ENCODE measurements at regions not wholly inside any gene's neighbourhood (a gene's known extent, or its start where the extent isn't known, plus 50 kb on each side); places are given as distances from the start of the nearest gene placed in this dataset.

DNA sequence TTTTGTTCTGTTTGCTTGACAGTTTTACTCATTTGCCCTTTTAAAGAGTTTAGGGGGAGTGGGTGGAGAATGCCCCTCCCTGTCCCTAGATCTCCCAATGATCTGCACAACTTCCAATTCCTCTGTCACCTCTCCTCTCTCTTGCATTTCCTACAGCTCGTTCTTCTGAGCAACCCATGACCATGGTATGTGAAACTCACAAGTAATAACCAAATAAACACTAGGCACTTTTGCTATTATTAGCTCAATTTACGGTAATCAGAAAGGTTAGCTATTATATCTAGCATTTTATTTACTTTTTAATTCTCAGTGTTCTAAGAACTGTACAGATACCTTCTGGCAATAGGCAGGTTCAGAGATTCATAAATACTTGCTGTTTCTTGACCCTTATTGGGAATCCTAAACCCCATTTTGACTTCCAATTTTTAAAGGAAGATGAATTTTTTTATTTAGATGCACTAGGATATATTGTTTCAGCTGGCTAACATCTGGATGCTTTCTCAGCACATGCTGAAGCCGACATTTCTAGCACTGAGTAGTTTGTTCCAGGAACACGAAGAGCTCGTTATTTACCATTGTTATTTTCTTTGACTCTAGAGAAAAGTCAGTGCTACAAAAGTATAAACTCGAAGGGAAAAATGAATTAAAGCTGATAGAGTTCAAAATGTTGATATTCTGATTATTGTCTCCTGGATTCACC, 194.7 kb upstream of the TLL1 start:
- no peak for DNase-seq

GRCh38 chr4:165678936-165679325, 194.1 kb upstream of the TLL1 start:
- DNase-seq = no peak

DNA sequence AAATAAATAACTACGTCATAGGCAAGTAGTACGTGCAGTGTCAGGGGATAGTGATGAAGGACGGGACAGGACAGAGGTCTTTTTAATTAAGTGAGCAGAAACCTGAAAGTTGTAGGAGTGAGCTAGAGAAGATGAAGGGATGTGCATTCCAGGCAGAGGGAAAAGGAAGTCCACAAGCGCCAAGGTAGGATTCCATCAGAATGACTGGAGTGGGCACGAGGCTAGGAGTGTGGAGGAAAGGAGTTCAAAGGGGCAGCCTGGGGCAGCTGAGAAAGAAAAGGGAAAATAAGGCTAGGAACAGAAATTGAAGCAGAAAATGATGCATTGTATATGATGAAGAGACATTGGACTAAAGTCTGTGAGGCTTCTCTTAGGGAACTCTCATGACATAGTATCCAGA, 192.2 kb upstream of the TLL1 start:
- DNase-seq = no peak

DNA sequence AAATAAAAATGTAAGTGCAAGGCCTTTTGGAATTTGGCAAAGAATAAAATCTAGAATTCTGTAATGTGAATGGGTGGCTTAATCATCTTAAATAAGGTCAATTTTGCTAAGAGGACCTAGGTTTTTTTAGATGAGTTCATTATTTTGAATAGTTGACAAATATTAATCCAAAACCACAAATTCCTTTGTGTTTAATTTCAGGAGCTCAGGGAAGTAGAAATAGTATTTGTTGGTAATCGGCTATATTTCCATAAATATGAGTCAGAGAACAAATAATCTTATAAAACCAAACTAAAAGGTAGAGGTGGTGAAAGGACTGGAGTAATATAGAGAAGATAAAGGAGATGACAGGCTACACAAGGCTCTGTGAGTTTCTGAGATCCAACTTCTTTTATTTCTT, 190.4 kb upstream of the TLL1 start:
- no peak for DNase-seq

GRCh38 chr4:165684177-165684805, 188.7 kb upstream of the TLL1 start:
- no peak for DNase-seq

DNA sequence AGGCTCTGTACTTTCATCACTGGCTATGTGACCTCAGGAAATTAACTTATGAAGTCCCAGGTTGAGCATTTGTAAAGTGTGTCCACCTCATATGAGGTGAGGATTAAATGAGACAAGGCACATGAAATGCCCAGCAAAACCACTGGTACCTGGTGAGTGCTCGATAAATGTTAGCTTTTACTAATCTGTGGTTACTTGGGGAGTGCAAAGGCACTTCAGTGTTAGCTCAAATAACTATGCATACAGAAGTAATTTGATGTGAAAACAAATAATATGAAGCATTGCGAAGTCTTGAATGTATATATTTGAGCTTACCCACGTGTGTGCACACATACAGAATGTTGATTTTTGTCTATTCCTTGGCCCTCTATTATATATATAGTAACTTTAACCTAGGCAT, 186.3 kb upstream of the TLL1 start:
- DNase-seq = no peak

GRCh38 chr4:165689159-165689558, 183.9 kb upstream of the TLL1 start:
- DNase-seq = no peak

- DNase-seq = no peak
Observed at GRCh38 chr4:165692082-165692481, 181.0 kb upstream of the TLL1 start.

DNA sequence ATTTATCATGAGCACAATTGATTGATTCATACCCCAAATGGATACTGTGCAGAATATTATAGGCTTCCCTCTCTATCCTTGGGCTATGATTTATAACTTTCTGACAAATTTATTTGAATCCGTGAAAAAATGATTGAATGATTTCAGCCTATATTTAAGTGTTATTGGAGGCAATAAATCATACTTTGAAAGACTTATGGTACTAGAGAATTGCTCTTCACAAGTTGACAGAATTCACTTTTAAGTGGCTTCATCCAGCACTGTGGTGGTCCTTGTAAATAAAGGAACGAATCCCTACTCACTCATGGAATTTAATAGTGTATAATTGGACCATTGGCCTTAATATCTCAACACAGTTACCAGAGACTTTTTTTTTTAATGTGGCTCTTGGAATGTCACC, 174.8 kb upstream of the TLL1 start:
- DNase-seq = no peak

GRCh38 chr4:165699055-165699454, 174.0 kb upstream of the TLL1 start:
- no peak for DNase-seq

DNA sequence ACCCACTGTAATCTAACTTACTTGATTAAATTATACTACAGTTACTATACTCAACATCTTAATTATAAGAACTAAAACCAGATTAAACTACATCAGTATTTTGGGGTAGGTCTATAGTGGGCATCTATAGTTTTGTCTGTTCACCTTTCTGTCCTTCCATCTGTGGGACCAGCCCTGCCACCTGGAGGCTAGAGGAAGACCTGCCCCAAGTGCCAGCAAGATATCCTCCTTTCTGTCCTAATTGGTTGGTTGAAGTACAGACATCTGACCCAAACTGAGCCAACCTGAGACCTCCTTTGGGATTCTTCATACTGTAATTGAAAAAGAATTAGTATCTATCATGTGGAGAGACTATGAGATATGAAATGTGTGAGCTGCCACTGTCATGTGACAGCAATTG, 172.2 kb upstream of the TLL1 start:
- DNase-seq = peak in 1 of 2 experiments; percentile 5

GRCh38 chr4:165707128-165707527, 165.9 kb upstream of the TLL1 start:
- no peak for DNase-seq

DNA sequence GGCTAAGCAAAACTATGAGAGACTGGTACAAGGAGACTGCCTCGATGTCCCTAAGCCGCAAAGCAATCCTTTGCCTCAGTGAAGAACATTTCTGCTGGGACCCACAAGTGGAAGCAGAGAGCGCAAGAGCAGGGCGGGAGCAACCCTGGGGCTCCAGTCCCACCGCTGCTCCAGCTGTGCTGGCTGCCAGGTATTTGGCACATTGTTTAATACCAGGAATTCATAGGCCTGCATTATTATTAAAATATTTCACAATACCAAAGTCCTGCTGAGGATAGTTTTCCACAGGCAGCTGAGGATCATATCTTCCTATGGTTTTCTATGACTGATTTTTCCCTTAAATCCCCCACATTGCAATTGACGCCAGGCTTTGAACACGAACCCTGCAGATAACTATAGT, 163.5 kb upstream of the TLL1 start:
- DNase-seq = no peak

DNA sequence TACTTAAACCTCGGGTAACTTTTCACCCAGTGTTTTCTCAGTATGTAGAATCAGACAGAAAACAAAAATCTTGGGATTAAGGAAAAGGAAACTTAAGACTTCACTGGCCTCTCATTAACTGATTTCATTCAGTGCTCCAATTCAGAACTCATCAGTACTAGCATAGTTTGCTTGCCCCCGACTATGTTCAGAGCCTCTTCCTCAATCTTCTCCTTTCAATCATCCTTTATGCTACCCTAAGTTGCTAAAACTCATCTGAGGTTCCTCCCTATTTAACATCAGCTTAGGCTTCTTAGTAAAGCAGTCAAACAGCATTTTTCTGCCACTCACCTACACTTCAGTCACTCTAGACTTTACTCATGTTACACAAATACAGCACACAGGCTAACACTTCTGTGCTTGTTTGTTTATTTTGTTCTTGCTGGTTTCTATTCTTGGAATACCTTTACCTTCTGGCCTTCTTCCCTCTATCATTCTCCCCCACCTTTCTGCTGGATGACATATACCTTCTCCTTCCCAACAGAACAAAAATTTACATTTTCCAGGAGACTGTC, 163.0 kb upstream of the TLL1 start:
- DNase-seq = no peak

DNA sequence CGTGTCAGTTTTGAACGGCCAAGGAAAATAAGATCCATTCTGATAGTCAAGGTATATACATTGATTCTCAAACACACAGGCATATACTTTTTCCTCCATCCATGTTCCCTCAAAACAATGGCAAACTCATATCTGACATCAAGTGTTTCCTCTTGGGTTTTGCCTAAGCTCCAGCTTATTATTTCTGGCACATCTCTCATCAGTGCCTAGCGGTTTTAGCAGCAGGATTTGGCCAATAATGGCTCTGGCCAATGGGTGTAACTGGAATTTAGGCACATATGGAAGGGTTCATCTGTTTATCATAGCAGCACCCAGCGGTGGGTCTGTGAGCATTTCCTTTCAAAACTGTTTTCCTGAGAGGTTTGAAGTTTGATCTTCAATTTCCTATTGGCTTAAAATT, 161.6 kb upstream of the TLL1 start:
- no peak for DNase-seq

DNA sequence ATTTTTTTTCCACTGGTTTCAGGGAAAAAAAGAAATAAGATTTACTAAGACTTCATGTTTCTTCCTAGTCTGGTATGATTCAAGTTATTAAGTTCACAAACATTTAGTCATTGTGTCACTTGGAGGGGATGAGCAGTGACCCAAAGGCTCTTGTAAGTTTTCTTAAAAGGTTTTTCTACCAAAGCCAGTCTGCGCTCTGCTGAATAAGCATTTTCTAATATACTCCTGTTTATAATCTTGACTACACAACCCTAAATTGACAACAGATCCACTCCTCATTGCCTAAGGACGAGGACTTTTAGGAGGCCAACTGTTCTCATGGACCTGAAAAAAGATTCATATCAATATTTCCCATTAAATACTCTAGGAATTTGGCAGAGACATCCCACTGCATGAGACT, 161.1 kb upstream of the TLL1 start:
- no peak for DNase-seq

- DNase-seq = no peak
Observed at GRCh38 chr4:165714650-165715049, 158.4 kb upstream of the TLL1 start.

GRCh38 chr4:165715211-165715610, 157.8 kb upstream of the TLL1 start:
- no peak for DNase-seq

DNA sequence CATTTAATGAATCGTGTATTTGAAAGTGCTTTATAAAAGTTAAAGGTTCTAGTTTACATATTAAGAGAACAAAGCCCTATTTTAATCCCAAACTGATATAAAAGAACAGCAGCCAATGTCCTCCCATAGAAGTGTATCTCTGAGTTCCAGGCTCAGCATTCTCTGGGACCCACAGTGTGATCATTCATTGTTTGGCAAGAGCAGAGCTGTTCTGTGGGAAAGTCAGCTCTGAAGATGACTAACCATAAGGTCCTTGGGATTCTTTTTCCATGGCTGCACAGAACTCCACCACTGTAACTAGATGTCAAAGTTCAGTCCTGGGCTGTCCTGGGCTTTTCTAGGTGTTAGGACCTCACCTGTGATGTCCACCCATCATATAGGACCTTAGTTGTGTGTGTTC, 157.0 kb upstream of the TLL1 start:
- DNase-seq = no peak

- DNase-seq = peak; percentile 5 to 44
Observed at GRCh38 chr4:165716472-165716871, 156.6 kb upstream of the TLL1 start.

DNA sequence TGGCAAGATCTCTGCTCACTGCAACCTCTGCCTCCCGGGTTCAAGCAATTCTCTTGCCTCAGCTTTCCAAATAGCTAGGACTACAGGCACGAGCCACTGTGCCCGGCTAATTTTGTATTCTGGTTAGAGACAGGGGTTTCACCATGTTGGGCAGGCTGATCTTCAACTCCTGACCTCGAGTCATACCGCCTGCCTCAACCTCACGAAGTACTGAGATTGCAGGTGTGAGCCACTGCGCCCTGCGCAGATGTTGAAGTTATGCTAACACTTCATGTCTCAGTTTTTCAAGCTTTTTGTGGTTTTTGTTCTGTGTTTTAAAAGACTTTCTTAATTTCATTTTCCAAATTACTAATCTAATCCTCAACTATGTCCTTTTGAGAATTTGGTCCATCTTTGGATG, 154.4 kb upstream of the TLL1 start:
- DNase-seq = no peak

DNA sequence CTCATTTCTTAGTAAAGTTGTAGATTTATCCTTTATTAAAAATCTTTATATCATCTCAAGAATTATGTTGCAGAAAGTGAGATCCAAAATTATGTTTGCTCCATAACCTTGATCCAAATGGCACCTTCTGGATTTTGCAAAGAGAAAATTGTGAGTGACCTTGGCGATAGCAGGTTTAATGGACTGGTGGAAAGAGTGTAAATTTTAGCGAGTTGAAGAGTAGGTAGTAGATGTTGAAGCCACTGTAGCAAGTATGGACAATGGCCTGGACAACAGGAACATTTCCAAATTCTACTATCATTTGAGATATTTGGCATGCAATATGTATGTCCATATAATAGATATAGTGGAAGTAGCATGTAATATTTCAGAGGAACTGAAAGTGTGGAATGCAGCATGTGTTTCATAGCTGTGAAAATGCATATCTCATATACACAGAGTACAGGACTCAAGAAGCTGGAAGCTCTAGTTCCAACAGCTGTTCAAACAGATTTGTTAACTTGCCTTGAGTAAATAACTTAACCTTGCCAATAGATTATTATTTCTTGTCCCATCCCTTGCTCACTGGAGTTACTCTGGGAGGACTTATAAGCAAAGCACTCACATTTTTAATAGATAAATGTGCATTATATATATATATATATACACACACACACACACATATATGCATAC, 152.5 kb upstream of the TLL1 start:
- DNase-seq = peak in 1 of 2 experiments; percentile 2

GRCh38 chr4:165721815-165722214, 151.2 kb upstream of the TLL1 start:
- no peak for DNase-seq
